ENCODE measurements at regions not wholly inside any gene's neighbourhood (a gene's known extent, or its start where the extent isn't known, plus 50 kb on each side); places are given as distances from the start of the nearest gene placed in this dataset.

DNA sequence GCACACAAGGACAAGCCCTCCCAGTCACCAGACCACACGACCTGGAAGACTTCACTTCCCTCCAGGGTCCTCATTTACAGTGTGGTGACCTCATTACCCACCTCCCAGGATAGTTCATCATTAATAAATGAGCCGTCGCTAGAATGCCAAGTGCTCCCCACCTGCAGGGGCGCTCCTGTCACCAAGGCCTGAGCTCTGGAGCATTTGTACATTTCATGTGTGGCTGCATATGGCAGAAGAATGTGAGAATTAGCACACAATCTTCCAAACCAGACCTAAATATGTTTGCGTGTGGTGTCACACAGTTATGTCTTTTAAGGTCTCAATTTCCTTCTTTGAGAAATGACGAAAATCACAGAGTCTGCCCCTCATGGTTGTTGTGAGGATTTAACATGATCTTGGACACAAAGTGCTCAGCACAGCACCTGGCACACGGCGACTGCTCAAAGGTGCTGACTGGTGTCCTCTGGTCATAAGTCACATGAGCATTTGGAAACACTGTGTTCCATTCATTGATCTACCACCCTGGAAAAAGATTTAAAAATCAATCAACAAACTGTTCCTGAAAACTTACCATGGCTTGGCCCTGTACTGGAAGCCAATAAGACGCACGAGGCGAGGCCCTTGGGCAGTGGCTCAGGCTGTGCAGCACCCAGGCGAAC, 150.6 kb upstream of the SPACA7 start:
- DNase-seq (no peak), ATAC-seq (no peak)
- Histone ChIP-seq H3K4me3 (no peak overlapping the region), H3K36me3 (ENCODE audit: low read depth) (no peaks in the 10 kb centered on the region), H3K4me1 (ENCODE audit: low read depth) (peaks cover 3% of the 10 kb centered on the region), H3K9me3 (no peaks in the 10 kb centered on the region)
- intact Hi-C loops (cut with DNase I, micrococcal nuclease), result no loop called here
- TF ChIP-seq, protein P1, sequence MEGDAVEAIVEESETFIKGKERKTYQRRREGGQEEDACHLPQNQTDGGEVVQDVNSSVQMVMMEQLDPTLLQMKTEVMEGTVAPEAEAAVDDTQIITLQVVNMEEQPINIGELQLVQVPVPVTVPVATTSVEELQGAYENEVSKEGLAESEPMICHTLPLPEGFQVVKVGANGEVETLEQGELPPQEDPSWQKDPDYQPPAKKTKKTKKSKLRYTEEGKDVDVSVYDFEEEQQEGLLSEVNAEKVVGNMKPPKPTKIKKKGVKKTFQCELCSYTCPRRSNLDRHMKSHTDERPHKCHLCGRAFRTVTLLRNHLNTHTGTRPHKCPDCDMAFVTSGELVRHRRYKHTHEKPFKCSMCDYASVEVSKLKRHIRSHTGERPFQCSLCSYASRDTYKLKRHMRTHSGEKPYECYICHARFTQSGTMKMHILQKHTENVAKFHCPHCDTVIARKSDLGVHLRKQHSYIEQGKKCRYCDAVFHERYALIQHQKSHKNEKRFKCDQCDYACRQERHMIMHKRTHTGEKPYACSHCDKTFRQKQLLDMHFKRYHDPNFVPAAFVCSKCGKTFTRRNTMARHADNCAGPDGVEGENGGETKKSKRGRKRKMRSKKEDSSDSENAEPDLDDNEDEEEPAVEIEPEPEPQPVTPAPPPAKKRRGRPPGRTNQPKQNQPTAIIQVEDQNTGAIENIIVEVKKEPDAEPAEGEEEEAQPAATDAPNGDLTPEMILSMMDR (IDR thresholded peaks at IDR 0.05), result no peak

DNA sequence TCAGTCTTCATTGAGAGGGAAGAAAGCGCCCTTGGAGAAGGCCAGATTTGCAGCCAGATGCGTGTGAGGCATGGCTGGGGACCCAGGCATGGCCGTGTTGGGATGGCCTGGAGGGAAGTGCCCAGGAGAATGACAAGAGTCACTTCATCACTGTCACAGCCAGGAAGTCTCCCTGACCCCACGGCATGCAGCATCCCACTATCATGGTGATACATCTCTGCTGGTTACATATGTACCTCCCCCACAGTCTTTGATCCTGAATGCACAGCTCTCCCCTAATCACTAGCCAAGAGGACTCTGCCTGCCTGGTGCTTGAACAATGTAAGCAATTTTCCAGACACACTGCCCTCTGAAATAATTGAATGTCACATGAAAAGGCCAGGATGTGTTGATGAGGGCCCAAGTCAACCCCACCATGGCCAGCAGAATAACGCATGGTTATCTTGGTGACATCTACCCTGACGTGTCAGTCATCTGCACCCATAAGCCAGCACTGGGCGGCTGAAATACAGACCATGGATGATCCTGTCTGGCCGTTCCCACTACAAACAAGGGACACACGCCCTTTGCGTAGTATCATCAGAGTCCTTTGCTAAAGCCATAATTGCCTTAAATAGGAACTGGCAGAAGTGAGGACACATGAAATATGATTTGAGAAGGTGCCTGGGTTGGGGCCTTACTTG, 149.7 kb upstream of the SPACA7 start:
- TF ChIP-seq, protein P1 (IDR thresholded peaks at IDR 0.05), result no peak
- no peak overlapping the region for H3K4me3 ChIP-seq
- intact Hi-C loops (cut with DNase I, micrococcal nuclease), result no loop called here
- DNase-seq (no peak), ATAC-seq (no peak)
- no peaks in the 10 kb centered on the region for H3K36me3 ChIP-seq (ENCODE audit: low read depth)
- H3K4me1 ChIP-seq (ENCODE audit: low read depth), result peaks cover 3% of the 10 kb centered on the region
- no peaks in the 10 kb centered on the region for H3K9me3 ChIP-seq

DNA sequence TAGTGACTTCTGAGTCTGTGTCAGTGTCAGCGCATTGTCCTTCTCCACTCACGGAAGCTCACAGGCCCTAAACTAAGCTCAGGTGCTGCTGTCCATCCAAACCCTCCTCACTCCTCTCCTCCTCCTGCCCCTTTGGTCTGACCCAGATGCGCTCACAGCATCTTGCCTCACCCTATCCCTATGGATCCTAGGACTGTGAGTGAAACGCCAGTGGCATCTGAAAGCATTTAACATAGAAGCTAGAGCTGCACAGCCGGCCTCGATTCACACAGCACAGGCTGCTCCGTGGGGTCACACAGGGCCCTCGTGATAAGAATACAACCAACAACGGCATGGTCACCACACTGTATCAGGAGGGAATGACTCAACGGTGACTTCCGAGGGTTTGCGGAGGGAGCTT, 149.1 kb upstream of the SPACA7 start:
- Histone ChIP-seq H3K9me3 (no peaks in the 10 kb centered on the region), H3K36me3 (ENCODE audit: low read depth) (no peaks in the 10 kb centered on the region), H3K4me3 (no peak overlapping the region), H3K4me1 (ENCODE audit: low read depth) (peaks cover 3% of the 10 kb centered on the region)
- intact Hi-C loops (cut with DNase I, micrococcal nuclease), result no loop called here
- ATAC-seq (no peak), DNase-seq (no peak)
- TF ChIP-seq, protein P1 (IDR thresholded peaks at IDR 0.05), result no peak

DNA sequence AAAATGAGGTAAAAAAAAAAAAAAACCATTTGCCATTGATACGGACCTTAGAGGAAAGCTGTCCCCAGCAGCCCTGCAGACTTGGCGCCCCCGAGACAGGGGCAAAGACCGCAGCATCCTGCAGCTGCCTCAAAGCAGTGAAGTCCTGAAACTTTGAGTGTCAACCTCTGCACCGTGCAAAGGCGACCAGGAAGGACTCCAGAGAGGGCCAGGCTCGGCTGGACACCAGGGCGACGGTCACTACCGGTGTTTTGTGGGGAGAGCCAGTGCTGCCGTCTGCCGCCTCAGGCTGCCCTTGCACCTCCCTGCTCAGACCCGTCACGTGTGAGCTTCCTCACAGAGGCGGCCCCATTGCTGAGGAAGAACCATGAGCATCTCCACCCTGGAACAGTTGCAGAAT, 146.7 kb upstream of the SPACA7 start:
- Histone ChIP-seq H3K4me3 (no peak overlapping the region), H3K4me1 (ENCODE audit: low read depth) (peaks cover 3% of the 10 kb centered on the region), H3K9me3 (no peaks in the 10 kb centered on the region), H3K36me3 (ENCODE audit: low read depth) (no peaks in the 10 kb centered on the region)
- DNase-seq, result no peak
- intact Hi-C loops (cut with DNase I, micrococcal nuclease), result no loop called here
- ATAC-seq, result no peak
- TF ChIP-seq, protein P1 (IDR thresholded peaks at IDR 0.05), result no peak

DNA sequence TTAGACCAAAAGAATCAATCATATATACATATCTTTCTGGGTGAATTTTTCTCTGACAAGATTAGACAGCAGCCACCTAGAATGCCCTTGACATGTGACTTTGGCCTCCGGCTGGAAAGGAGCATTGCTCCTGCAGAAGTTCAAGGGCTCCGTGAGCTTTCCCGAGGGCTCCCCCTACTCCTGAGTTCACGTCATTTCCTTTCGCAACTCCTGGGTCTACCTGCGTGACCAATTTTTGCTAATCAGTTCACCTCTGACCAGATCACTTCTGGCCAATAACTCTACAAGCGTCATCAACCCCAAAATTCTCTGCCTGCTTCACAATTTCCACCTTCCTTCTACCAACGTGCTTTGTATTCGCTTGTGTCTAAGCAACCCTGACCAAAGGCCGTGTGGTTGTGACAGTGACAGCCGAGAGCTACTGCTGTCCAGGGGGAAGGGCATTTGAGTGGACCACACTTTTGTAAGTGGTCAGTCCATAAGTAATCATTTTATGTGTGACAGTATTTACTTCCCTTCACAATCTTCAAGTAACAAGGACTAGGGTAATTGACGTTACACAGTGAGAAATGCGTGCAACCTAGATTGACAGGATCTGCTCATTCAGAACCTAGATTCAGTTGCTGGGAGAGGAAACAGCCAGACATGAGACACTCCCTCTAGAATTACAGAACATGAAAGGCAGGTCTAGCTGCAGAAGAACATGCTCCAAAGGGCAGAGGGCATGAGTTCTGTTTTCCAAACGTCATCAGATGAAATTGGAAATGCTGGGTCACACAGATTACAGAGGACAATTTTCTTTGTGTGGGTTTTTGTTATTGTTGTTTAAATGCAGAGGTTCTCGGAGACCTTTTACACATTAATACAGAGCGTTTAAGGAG, 145.9 kb upstream of the SPACA7 start:
- H3K4me1 ChIP-seq (ENCODE audit: low read depth), result peaks cover 3% of the 10 kb centered on the region
- no peaks in the 10 kb centered on the region for H3K36me3 ChIP-seq (ENCODE audit: low read depth)
- peak; percentile 72 for ATAC-seq
- H3K9me3 ChIP-seq, result no peaks in the 10 kb centered on the region
- TF ChIP-seq, protein P1 (IDR thresholded peaks at IDR 0.05), result no peak
- peak in 1 of 3 donors; percentile 13 for DNase-seq
- intact Hi-C loops (cut with DNase I, micrococcal nuclease), result no loop called here
- H3K4me3 ChIP-seq, result no peak overlapping the region
